HepG2 (cell line): ENCODE measurements at regions not wholly inside any gene's neighbourhood (a gene's known extent, or its start where the extent isn't known, plus 50 kb on each side); places are given as distances from the start of the nearest gene placed in this dataset.

ENCODE experiments used
- CTCF ChIP-seq: sonication (generic); formaldehyde crosslinking; IDR thresholded peaks from 2 replicates; pipeline ENCODE4 v1.5.0; 2020; ENCODE audit warnings: mild to moderate bottlenecking, missing genetic modification reagents, moderate library complexity
- DPF2 ChIP-seq: sonication (generic); formaldehyde crosslinking; IDR thresholded peaks from 2 replicates; pipeline ENCODE4 v1.4.0; 2020; ENCODE audit warnings: mild to moderate bottlenecking, low read depth, missing genetic modification reagents, borderline replicate concordance
- KDM1A ChIP-seq: IDR thresholded peaks from 2 replicates; pipeline ENCODE4 v1.6.1; 2016; ENCODE audit warnings: missing compliant biosample characterization
- MNT ChIP-seq: fragments of 450-650 bp; IDR thresholded peaks from 2 replicates; pipeline ENCODE4 v1.6.1; 2016
- MYC ChIP-seq: sonication (generic); formaldehyde crosslinking; IDR thresholded peaks from 2 replicates; pipeline ENCODE4 v1.9.0; 2021; ENCODE audit warnings: missing genetic modification reagents, borderline replicate concordance
- TAF1 ChIP-seq: sonication (generic); formaldehyde crosslinking; IDR thresholded peaks from 2 replicates; pipeline ENCODE4 v1.4.0; 2020; ENCODE audit warnings: missing genetic modification reagents
- ZNF407 ChIP-seq: sonication (generic); formaldehyde crosslinking; IDR thresholded peaks from one replicate; pipeline ENCODE4 v1.5.1; 2020; ENCODE audit warnings: mild to moderate bottlenecking, missing genetic modification reagents; ENCODE audit errors: not compliant biosample characterization

- TF ChIP-seq MYC (CRISPR knock-in tag) (no peak), KDM1A (no peak), CTCF (CRISPR knock-in tag) (no peak), MNT (no peak), TAF1 (CRISPR knock-in tag) (no peak), DPF2 (no peak), ZNF407 (no peak)
Observed at GRCh38 chr18:40962784-40963183, 992.2 kb upstream of the PIK3C3 start.
